MCF 10A (cell line): ENCODE measurements at regions not wholly inside any gene's neighbourhood (a gene's known extent, or its start where the extent isn't known, plus 50 kb on each side); places are given as distances from the start of the nearest gene placed in this dataset.

Experiments used
- BruUV-seq: library from RNA; stranded (reverse); fragments of 400-500 nt; replicated peaks from 2 replicates; lab custom pipeline; 2021; lab: Mats Ljungman, UMichigan
- CTCF ChIA-PET: fragments of 300-600 bp; sonication (Branson Sonifier 250); formaldehyde crosslinking; extraction: SDS; loops from one replicate; lab custom pipeline; 2021; ENCODE audit warnings: antibody characterized with exemption, inconsistent platforms; lab: Yijun Ruan, JAX
- POLR2A ChIA-PET: fragments of 300-600, 350-650 bp; sonication (Branson Sonifier 250); formaldehyde crosslinking; extraction: SDS; loops from one replicate; lab custom pipeline; 2020; ENCODE audit warnings: antibody characterized with exemption, inconsistent platforms; lab: Yijun Ruan, JAX
- DNase-seq: peaks from one replicate; pipeline ENCODE4 v3.0.0-alpha.2; 2018; ENCODE audit not compliant: unreplicated experiment
- H3K27ac Mint-ChIP-seq: one replicate; pipeline ENCODE4 v1.8.0; 2022; ENCODE audit warnings: mild to moderate bottlenecking, low read depth, mixed read lengths; ENCODE audit not compliant: unreplicated experiment
- H3K27me3 Mint-ChIP-seq: one replicate; pipeline ENCODE4 v1.8.0; 2022; ENCODE audit warnings: mixed read lengths; ENCODE audit not compliant: insufficient read depth, unreplicated experiment
- H3K36me3 Mint-ChIP-seq: one replicate; pipeline ENCODE4 v1.8.0; 2022; ENCODE audit warnings: mild to moderate bottlenecking, moderate library complexity, mixed read lengths; ENCODE audit not compliant: insufficient read depth, unreplicated experiment
- H3K4me1 Mint-ChIP-seq: one replicate; pipeline ENCODE4 v1.8.0; 2022; ENCODE audit warnings: mixed read lengths; ENCODE audit not compliant: insufficient read depth, unreplicated experiment
- H3K4me3 Mint-ChIP-seq: one replicate; pipeline ENCODE4 v1.8.0; 2022; ENCODE audit warnings: mild to moderate bottlenecking, moderate library complexity, mixed read lengths; ENCODE audit not compliant: unreplicated experiment
- H3K9me3 Mint-ChIP-seq: one replicate; pipeline ENCODE4 v1.8.0; 2022; ENCODE audit warnings: mixed read lengths; ENCODE audit not compliant: unreplicated experiment
- intact Hi-C: fragments of 100-400 bp; cut with micrococcal nuclease; formaldehyde crosslinking; loops from 2 replicates; pipeline ENCODE4 v1.14.1; 2022
- TF ChIP-seq, protein P1 (sequence below): fragments of 200-600 bp; IDR thresholded peaks from one replicate; pipeline ENCODE4 v1.8.0; 2022; ENCODE audit warnings: antibody characterized with exemption, mild to moderate bottlenecking; ENCODE audit not compliant: unreplicated experiment

DNA sequence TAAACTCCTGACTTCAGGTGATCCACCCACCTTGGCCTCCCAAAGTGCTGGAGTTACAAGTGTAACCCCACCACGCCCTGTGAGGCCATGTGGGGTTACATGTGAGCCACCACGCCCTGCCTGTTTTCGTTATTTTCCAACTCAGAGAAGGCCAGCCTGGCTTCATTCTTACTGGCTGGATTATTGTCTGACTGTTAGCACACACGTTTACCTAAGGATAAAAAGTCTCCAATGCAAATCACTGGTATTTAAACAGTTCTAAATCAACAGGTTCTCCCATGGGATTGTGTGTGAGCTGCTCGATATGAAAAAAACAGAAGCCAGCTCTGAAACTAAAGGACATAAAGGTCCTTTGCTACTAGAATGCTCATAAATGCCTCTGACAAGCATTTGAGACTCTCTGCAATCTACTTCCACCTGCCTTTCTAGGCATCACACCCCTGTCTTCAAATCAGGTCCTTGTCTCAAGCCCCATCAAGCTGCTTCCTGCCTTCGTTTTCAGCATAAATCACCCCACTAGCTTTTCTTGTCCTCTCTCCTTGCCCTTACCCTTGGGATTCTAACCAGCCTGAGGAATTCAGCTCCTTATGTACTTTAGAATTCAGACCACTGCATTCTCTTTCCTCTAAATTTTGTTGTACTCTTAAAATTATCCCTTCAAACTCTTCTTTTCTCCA is 265.0 kb downstream of the DUSP6 start:
- H3K27ac Mint-ChIP-seq = no peak overlapping the region
- intact Hi-C loops = no loop called here
- H3K4me1 Mint-ChIP-seq = peaks cover 2% of the 10 kb centered on the region
- no peak overlapping the region for H3K4me3 Mint-ChIP-seq
- DNase-seq = no peak
- TF ChIP-seq, protein P1, sequence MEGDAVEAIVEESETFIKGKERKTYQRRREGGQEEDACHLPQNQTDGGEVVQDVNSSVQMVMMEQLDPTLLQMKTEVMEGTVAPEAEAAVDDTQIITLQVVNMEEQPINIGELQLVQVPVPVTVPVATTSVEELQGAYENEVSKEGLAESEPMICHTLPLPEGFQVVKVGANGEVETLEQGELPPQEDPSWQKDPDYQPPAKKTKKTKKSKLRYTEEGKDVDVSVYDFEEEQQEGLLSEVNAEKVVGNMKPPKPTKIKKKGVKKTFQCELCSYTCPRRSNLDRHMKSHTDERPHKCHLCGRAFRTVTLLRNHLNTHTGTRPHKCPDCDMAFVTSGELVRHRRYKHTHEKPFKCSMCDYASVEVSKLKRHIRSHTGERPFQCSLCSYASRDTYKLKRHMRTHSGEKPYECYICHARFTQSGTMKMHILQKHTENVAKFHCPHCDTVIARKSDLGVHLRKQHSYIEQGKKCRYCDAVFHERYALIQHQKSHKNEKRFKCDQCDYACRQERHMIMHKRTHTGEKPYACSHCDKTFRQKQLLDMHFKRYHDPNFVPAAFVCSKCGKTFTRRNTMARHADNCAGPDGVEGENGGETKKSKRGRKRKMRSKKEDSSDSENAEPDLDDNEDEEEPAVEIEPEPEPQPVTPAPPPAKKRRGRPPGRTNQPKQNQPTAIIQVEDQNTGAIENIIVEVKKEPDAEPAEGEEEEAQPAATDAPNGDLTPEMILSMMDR = no peak
- H3K36me3 Mint-ChIP-seq = no peaks in the 10 kb centered on the region
- peaks cover 7% of the 10 kb centered on the region for H3K9me3 Mint-ChIP-seq
- POLR2A ChIA-PET = no interaction called here
- CTCF ChIA-PET = no interaction called here
- no peaks in the 10 kb centered on the region for H3K27me3 Mint-ChIP-seq
- no TSS peak for BruUV-seq

DNA sequence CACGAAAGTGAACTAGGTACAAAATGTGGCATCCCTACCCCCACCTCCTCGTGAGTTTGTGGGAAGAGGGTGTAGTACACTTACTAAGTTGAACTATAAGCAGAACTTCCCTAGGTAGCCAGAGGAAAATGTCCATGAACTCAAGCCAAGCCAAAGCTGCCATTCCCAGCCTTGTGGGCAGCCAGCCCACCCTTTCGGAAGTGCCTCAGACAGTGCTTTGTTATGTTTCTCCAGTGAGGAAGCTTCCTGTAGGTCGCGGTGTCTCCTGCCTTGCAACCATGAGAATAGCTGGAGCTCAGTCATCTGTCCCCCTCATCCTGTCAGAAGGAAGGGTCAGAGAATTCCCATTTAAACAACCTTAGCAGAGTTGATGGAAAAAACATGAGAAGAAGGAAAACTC is 266.9 kb downstream of the DUSP6 start:
- H3K27ac Mint-ChIP-seq = no peak overlapping the region

DNA sequence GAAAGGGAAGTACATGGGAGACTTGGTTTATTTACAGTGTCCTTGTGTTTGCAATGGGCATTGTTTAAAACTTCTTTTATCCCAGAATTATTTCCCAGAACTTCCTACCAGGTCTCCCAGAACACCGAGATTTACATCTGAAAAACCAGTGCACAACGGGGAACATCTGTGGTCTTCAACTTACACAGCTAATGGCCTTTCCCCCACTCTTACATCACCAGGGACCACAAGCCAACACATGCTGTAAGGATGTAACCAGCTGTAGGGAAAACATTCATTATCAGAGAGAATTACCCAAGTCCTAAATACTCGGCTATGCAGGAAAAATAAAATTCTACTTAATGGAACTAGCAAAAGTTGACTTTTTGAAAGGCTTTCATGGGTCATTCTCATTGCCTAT is 267.6 kb downstream of the DUSP6 start:
- CTCF ChIA-PET = no interaction called here
- Mint-ChIP-seq H3K36me3 (no peaks in the 10 kb centered on the region), H3K27ac (no peak overlapping the region), H3K9me3 (no peaks in the 10 kb centered on the region), H3K4me3 (no peak overlapping the region), H3K27me3 (no peaks in the 10 kb centered on the region), H3K4me1 (peaks cover 12% of the 10 kb centered on the region)
- TF ChIP-seq, protein P1 = no peak
- intact Hi-C loops = no loop called here
- POLR2A ChIA-PET = no interaction called here
- DNase-seq = no peak
- BruUV-seq = no TSS peak

More for the DNA sequence above, 266.9 kb downstream of the DUSP6 start:
- peaks cover 12% of the 10 kb centered on the region for H3K4me1 Mint-ChIP-seq
- intact Hi-C loops = no loop called here
- H3K27me3 Mint-ChIP-seq = no peaks in the 10 kb centered on the region
- TF ChIP-seq, protein P1 = no peak
- ChIA-PET POLR2A (no interaction called here), CTCF (interaction anchor here (0.8 kb wide), 1 partner anchor 376 kb away, joined by 3 read pairs; no protein-coding TSS in a partner anchor)
- H3K36me3 Mint-ChIP-seq = no peaks in the 10 kb centered on the region
- no peak overlapping the region for H3K4me3 Mint-ChIP-seq
- no peak for DNase-seq
- peaks cover 3% of the 10 kb centered on the region for H3K9me3 Mint-ChIP-seq
- no TSS peak for BruUV-seq

DNA sequence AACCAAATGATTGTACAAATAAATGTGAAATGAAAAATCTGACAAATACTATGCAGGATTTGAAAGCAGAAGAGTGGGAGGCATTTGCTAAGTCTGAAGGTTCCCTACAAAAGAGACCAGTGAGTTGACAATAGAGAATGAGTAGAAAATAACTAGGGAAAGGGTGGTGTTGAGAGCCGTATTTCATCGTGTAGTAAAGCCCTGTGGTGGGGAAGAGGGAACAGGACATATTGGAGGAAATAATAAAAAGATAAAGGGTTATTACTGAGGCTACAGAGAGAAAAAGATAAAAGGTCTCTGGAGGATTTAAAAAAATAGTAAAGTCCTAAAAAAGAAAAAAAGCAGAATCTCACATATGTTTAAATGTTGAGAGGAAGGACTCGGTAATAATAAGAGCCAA is 268.8 kb downstream of the DUSP6 start:
- Mint-ChIP-seq H3K36me3 (no peaks in the 10 kb centered on the region), H3K27ac (no peak overlapping the region), H3K9me3 (no peaks in the 10 kb centered on the region), H3K4me1 (peaks cover 12% of the 10 kb centered on the region), H3K27me3 (no peaks in the 10 kb centered on the region), H3K4me3 (no peak overlapping the region)
- ChIA-PET POLR2A (no interaction called here), CTCF (interaction anchor here (0.6 kb wide), 1 partner anchor 343 kb away, joined by 3 read pairs; no protein-coding TSS in a partner anchor)
- TF ChIP-seq, protein P1 = no peak
- intact Hi-C loops = no loop called here
- no TSS peak for BruUV-seq
- no peak for DNase-seq
